ENCODE measurements at regions not wholly inside any gene's neighbourhood (a gene's known extent, or its start where the extent isn't known, plus 50 kb on each side); places are given as distances from the start of the nearest gene placed in this dataset.

GRCh38 chr11:70948398-70948797 lies 304.0 kb downstream of the SHANK2 start:
- Mint-ChIP-seq H3K27ac (ENCODE audit: unreplicated experiment) (no peak overlapping the region), H3K4me3 (ENCODE audit: unreplicated experiment) (no peak overlapping the region), H3K4me1 (ENCODE audit: low read depth, unreplicated experiment) (no peaks in the 10 kb centered on the region), H3K27me3 (ENCODE audit: low read depth, unreplicated experiment) (peaks cover 4% of the 10 kb centered on the region), H3K9me3 (ENCODE audit: unreplicated experiment) (peaks cover 16% of the 10 kb centered on the region), H3K36me3 (ENCODE audit: low read depth, unreplicated experiment) (peaks cover 1% of the 10 kb centered on the region)
- H4K20me1 ChIP-seq (ENCODE audit: insufficient read depth, low read length), result no peaks in the 10 kb centered on the region
- H3K4me2 ChIP-seq (ENCODE audit: low read length), result no peak overlapping the region
- DNase-seq (ENCODE audit: low read depth), result no peak
- H2AFZ ChIP-seq (ENCODE audit: low read depth, low read length), result no peak overlapping the region
- TF ChIP-seq EZH2 (IDR thresholded peaks at IDR 0.05; ENCODE audit: insufficient read depth, low read length), result no peak
- no peaks in the 10 kb centered on the region for H3K27me3 ChIP-seq (ENCODE audit: insufficient read depth, low read length)
- no peaks in the 10 kb centered on the region for H3K36me3 ChIP-seq (ENCODE audit: insufficient read depth, low read length)
- H3K9me3 ChIP-seq (ENCODE audit: insufficient read depth, low read depth, low read length), result peaks cover 4% of the 10 kb centered on the region
- no peak for FAIRE-seq
- no peak overlapping the region for H3K4me3 ChIP-seq (ENCODE audit: insufficient read depth, low read depth, low read length)
- H3K9ac ChIP-seq (ENCODE audit: low read length), result no peak overlapping the region
- H3K4me1 ChIP-seq (ENCODE audit: insufficient read depth, low read length), result no peaks in the 10 kb centered on the region
- no peaks in the 10 kb centered on the region for H3K79me2 ChIP-seq (ENCODE audit: insufficient read depth, low read length)
- H3K27ac ChIP-seq (ENCODE audit: low read depth, low read length), result no peak overlapping the region

- Histone ChIP-seq H3K9ac (ENCODE audit: low read length) (no peak overlapping the region), H4K20me1 (ENCODE audit: insufficient read depth, low read length) (no peaks in the 10 kb centered on the region), H3K27me3 (ENCODE audit: insufficient read depth, low read length) (no peaks in the 10 kb centered on the region), H3K4me3 (ENCODE audit: insufficient read depth, low read depth, low read length) (no peak overlapping the region), H3K36me3 (ENCODE audit: insufficient read depth, low read length) (no peaks in the 10 kb centered on the region), H3K4me1 (ENCODE audit: insufficient read depth, low read length) (no peaks in the 10 kb centered on the region), H2AFZ (ENCODE audit: low read depth, low read length) (no peak overlapping the region), H3K79me2 (ENCODE audit: insufficient read depth, low read length) (no peaks in the 10 kb centered on the region), H3K27ac (ENCODE audit: low read depth, low read length) (no peak overlapping the region), H3K4me2 (ENCODE audit: low read length) (no peak overlapping the region), H3K9me3 (ENCODE audit: insufficient read depth, low read depth, low read length) (peaks cover 4% of the 10 kb centered on the region)
- no peak for FAIRE-seq
- no peak overlapping the region for H3K27ac Mint-ChIP-seq (ENCODE audit: unreplicated experiment)
- no peak for TF ChIP-seq CTCF (IDR thresholded peaks at IDR 0.05; ENCODE audit: insufficient read depth, low read depth, low read length)
- no peak for TF ChIP-seq EZH2 (IDR thresholded peaks at IDR 0.05; ENCODE audit: insufficient read depth, low read length)
- peaks cover 4% of the 10 kb centered on the region for H3K27me3 Mint-ChIP-seq (ENCODE audit: low read depth, unreplicated experiment)
- no peaks in the 10 kb centered on the region for H3K4me1 Mint-ChIP-seq (ENCODE audit: low read depth, unreplicated experiment)
- H3K4me3 Mint-ChIP-seq (ENCODE audit: unreplicated experiment), result no peak overlapping the region
- no peak for DNase-seq (ENCODE audit: low read depth)
- peaks cover 3% of the 10 kb centered on the region for H3K36me3 Mint-ChIP-seq (ENCODE audit: low read depth, unreplicated experiment)
- H3K9me3 Mint-ChIP-seq (ENCODE audit: unreplicated experiment), result peaks cover 16% of the 10 kb centered on the region
Measured at GRCh38 chr11:70948855-70949531, 303.4 kb downstream of the SHANK2 start.

- no peaks in the 10 kb centered on the region for H3K9me3 ChIP-seq (ENCODE audit: insufficient read depth, low read depth, low read length)
- no peaks in the 10 kb centered on the region for H4K20me1 ChIP-seq (ENCODE audit: insufficient read depth, low read length)
- H3K79me2 ChIP-seq (ENCODE audit: insufficient read depth, low read length), result no peaks in the 10 kb centered on the region
- peaks cover 3% of the 10 kb centered on the region for H3K36me3 Mint-ChIP-seq (ENCODE audit: low read depth, unreplicated experiment)
- peaks cover 8% of the 10 kb centered on the region for H3K9me3 Mint-ChIP-seq (ENCODE audit: unreplicated experiment)
- H3K4me1 ChIP-seq (ENCODE audit: insufficient read depth, low read length), result no peaks in the 10 kb centered on the region
- H3K27me3 ChIP-seq (ENCODE audit: insufficient read depth, low read length), result no peaks in the 10 kb centered on the region
- no peak overlapping the region for H3K4me2 ChIP-seq (ENCODE audit: low read length)
- H3K27ac Mint-ChIP-seq (ENCODE audit: unreplicated experiment), result no peak overlapping the region
- no peaks in the 10 kb centered on the region for H3K36me3 ChIP-seq (ENCODE audit: insufficient read depth, low read length)
- peaks cover 4% of the 10 kb centered on the region for H3K27me3 Mint-ChIP-seq (ENCODE audit: low read depth, unreplicated experiment)
- no peak for TF ChIP-seq EZH2 (IDR thresholded peaks at IDR 0.05; ENCODE audit: insufficient read depth, low read length)
- no peak for TF ChIP-seq CTCF (IDR thresholded peaks at IDR 0.05; ENCODE audit: insufficient read depth, low read depth, low read length)
- no peak overlapping the region for H3K4me3 ChIP-seq (ENCODE audit: insufficient read depth, low read depth, low read length)
- no peak for FAIRE-seq
- no peak overlapping the region for H3K27ac ChIP-seq (ENCODE audit: low read depth, low read length)
- H2AFZ ChIP-seq (ENCODE audit: low read depth, low read length), result no peak overlapping the region
- no peak for DNase-seq (ENCODE audit: low read depth)
- H3K4me1 Mint-ChIP-seq (ENCODE audit: low read depth, unreplicated experiment), result no peaks in the 10 kb centered on the region
- H3K4me3 Mint-ChIP-seq (ENCODE audit: unreplicated experiment), result no peak overlapping the region
- no peak overlapping the region for H3K9ac ChIP-seq (ENCODE audit: low read length)
Measured at GRCh38 chr11:70951139-70951804, 301.1 kb downstream of the SHANK2 start.
